HG03469 (cell line): ENCODE measurements at regions not wholly inside any gene's neighbourhood (a gene's known extent, or its start where the extent isn't known, plus 50 kb on each side); places are given as distances from the start of the nearest gene placed in this dataset.
A peak's percentile ranks its signal among the peaks of the same experiment; 100 is the strongest.

Source experiments
- ATAC-seq: cut with Tn5 transposase; IDR thresholded peaks from one replicate; pipeline ENCODE4 v1.9.1; 2021; ENCODE audit warnings: mild to moderate bottlenecking, moderate library complexity, moderate number of reproducible peaks; ENCODE audit not compliant: unreplicated experiment

DNA sequence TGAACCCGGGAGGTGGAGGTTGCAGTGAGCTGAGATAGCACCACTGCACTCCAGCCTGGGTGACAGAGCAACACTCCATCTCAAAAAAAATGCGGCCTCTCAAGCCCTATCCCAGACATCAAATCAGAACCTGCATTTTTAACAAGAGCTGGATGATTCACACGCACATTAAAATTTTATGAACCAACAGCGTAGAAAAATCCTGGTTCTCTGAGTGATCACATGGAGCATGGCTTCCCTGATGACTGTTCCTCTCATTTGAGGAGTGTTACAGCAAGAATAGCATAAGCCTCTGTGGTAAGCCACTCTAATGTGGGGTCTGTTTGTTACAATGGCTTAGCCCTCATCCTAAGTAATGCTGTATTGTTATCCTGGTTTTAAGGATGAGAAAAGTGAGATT lies 163.6 kb downstream of the BRMS1L start:
- ATAC-seq: no peak

DNA sequence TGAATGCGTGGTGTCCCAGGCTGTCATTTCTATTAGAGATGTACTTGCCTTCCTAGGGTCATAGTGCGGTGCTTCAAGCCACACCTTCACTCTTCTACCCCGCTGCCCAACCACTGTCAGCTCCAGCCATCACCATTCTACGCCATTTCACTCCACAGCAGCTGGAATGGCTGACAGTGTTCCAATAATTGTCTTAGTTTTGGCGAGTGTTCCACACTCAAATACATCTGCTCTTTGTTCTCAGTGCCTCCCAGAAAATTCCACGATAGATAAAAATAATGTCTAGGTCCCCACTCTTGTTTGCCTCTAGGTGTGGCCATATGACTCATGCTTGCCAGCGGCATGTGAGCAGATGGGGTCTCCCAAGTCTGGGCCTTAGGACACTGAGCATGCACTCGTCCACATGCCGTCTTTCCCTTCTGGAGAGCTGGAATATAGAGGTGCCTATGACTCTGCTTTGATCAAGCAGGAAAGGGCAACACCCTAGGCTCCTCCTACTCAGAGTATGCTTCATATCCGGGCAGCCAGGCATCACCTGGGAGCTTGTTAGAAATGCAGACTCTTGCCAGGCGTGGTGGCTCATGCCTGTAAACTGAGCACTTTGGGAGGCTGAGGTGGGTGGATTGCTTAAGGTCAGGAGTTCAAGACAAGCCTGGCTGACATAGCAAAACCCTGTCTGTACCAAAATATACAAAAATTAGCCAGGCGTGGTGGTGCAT lies 163.0 kb downstream of the BRMS1L start:
- ATAC-seq: no peak

DNA sequence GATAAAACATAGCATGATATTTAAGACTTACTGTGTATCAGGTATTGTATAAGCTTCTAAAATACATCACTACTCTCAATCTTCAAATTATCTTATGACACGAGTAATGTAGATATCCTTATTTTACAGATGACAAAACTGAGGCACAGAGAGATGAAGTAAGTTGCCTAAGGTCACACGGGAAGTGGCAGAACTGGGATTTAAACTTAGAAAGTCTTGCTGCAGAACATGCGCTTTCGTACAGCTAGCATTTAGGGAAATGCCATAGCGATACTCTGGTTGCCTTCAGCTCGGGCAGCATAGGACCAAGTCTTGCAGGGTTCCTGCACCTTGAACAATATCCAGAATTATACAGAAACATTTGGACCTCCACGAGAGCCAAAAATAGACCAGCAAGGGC lies 162.4 kb downstream of the BRMS1L start:
- ATAC-seq: no peak

DNA sequence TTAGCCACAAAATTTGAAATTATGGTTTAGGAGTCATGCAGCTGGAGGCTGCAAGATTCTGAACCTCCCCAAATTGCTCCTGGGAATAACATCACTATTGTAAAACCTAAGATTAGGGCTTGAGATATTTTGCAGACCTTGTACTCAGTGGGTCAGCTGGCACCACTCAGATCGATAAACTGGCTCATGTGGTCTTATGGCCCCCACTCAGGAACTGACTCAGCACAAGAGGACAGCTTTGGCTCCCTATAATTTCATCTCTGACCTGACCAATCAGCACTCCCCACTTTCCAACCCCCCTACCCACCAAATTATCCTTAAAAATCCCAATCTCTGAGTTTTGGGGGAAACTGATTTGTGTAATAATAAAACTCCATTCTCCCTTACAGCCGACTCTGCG lies 161.6 kb downstream of the BRMS1L start:
- ATAC-seq: no peak

DNA sequence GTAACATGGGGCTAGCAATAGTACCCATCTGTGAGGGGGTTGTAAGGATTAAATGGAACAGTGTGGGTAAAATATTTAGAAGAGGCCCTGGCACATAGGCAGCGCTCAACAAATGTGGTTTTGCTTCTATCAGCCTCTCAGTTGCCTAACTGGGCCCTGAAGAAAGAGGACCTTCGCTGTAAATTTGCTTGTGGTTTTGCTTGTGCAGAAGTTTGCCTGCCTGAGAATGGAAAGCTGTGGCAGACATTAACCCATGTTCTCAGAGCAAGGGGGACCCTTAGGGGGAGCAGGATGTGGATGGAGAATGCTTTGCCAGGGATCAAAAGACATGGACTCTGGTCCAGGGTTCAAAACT lies 160.1 kb downstream of the BRMS1L start:
- no peak for ATAC-seq

DNA sequence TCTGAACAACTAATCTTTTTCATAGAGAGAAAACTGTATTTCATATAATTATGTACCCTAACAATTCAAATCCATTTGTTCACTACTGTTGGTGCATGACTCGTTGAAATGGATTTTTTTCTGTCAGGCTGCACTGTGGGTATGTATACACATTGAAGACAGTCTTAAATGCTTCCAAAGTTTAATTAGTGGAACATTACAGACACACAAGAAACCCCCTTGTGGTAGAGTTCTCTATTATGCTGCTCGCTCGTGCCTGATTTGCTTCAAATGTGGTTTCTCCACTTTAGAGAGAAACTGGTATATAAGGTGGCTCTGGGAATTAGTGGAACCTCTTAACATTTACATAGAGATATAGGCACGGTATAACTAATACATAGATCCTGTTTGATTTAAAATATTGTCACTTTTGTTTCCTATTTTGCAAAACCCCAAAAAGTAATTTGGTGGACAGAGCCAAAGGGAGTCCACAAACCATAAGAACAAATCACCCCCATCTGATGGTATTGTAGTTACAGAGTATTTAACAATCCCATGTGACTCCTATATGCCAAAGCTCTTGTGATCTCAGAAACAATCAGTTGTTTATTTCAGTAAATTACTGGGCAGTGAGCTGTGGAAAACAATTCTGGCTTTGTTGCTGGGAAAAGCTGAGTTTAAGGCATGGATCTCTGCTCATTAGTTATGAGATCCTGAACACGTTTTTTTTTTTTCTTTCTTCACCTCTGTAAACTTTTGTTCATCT lies 159.5 kb downstream of the BRMS1L start:
- ATAC-seq: no peak

DNA sequence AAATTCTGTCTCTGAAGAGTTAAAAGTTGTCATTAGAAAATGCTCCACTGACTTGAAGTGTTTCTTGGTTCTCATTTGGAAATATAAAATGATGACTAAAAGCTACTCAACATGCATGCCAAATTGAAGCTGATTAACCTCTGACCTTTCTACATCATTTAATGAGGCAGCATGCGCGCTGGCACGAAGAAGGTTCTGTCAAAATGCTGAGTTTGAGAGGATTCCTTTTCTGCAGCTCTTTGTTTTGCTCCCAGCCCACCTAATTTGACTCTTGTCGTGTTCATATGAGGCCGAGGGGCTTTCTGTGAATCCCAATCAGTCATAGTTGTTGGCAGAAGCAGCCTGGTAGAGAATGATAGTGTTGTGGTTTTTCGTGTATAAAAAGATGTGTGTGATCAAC lies 153.4 kb downstream of the BRMS1L start:
- no peak for ATAC-seq

DNA sequence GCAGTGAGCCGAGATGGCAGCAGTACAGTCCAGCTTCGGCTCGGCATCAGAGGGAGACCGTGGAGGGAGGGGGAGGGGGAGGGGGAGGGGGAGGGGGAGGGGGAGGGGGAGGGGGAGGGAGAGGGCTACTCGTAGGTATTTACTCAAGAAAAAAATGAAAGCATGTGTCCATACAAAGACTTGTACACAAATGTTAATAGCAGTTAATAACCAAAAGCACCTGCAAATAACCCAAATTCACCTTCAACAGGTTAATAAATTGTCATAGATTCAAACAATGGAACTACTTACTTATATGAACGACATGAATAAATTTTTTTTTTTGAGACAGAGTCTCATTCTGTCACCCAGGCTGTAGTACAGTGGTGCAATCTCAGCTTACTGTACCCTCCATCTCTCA lies 152.4 kb downstream of the BRMS1L start:
- ATAC-seq: no peak

DNA sequence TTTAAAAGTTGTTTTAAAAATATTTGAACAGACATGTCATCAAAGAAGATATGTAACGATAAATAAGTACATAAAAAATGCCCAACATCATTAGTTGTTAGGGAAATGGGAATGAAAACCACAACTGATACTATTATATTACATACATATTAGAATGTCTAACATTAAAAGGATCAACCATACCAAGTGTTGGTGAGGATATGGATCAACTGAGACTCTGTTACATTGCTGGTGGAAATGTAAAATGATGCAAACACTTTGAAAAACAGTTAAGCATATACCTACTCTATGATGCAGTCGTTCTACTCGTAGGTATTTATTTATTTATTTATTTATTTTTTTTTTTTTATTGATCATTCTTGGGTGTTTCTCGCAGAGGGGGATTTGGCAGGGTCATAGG lies 149.7 kb downstream of the BRMS1L start:
- no peak for ATAC-seq

DNA sequence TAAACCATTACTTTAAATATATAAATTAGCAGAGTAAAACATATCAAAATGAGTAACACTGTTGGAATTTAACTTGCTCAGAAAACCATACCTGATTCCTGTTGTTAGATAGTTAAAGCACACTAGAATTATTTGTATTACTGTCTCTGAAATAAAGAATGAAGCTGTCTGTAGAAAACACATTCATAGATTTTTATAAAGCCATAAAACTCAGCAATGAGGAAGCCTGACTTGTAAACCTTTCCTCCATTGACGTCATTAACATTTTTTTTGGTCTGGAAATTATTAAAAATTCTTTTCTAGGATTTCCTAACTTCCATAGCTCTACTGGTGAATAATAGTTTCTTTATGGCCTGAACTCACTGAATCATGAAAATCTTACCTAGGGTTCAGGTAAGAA lies 147.6 kb downstream of the BRMS1L start:
- ATAC-seq: no peak

DNA sequence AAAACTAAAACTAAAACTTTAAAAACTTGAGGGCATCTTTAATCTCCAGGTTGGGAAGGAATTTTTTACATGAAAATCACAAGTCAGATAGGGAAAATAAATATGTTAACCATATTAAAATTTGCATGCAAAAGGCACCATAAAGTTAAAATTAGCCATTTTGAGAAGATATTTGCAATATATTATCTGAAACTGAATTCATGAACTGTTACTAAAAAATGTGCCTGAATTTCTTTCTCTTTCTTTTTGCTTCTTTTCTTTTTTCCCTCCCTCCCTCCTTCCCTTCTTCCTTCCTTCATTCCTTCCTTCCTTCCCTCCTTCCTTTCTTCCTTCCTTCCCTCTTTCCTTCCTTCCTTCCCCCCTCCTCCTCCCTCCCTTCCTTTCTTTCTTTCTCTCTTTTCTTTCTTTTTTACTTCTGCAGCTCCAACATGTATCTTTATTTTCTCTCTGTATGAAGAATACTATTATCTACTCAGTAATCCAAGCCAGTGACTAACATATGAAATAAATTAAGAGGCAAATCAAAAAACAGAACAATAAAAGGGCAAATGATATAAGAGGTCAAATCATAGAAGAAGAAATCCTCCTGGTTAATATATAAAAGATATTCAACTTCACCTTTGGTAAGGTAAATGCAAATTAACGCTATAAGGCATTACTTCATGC lies 146.0 kb downstream of the BRMS1L start:
- no peak for ATAC-seq

DNA sequence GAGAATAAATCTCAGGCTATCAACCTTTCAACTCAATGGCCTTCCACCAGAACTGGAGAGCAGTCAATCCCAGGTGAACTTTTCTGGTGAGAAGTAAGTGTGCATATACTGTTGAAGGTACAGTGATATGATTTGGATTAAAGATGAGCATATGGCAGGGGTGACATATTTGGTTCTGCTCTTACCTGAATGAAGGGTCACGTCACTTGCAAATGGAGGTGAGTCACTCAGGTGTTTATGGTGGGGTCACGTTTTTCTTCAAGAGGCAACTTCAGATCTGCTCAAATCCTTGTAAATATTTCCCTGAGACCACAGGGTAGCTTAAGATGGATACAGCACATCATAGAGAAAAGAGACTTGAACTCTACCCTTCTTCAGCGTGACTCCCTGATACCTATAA lies 143.2 kb downstream of the BRMS1L start:
- ATAC-seq: no peak

DNA sequence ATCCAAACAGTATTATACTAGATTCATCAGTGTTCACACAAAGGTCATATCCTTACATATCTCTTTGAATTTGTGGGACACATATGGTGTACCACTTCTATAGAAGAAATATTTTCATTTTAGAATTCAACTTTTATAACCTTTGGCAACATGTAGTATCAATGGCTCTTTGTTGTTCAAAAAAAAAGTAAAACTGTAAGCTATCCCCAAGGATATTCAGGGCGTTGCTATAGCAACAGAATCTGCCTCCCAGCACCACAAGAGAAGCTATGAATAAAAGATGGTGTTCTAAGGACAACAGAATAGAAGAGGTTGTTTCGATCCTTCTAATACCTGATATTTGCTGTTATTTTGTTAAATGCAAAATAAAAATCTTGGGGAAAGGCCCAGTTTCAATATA lies 139.3 kb downstream of the BRMS1L start:
- ATAC-seq: no peak

DNA sequence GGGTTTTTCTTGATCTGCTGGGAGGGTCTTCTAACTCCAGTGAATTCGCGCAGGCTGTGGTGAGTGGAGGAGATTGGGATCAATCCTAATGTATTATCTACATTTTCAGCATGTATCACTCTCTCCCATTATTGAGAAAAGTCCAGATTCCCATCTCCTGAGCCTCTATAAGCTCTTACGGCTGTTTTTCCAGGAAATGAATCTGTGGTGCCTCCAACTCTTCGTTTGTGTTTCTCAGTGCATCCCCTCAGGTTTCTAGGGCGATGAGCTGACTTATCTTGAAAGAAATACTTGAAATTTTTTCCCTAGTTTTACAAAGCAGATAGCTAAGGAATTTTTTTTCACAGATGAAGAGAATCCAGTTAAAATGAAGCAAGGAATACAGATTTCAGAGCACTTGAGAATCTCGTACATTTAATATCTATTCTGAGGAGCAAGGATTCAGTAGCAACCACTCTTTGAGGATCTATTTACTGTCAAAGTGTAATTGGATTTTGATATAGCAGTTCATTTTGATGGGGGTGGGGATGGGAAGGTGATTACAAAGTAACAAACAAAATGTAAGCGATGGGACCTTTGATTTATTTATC lies 138.7 kb downstream of the BRMS1L start:
- no peak for ATAC-seq

DNA sequence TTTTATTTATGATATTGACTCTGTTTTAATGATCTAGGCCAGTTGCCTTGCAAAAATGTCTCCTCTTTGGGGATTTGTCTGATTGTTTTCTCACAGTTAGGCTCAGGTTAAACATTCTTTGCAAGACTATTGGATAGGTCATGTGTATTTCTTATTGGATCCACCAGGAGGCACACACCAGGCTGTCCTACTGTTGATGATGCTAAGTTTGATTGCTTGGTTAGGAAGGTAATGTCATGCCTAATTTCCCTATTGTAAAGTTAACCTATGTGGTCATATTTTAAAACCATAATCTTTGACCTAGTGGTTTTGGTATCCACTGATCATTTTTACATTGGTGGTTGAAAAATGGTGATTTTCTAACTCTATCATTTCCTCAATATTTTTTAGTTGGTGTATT lies 137.1 kb downstream of the BRMS1L start:
- ATAC-seq: peak; percentile 66

DNA sequence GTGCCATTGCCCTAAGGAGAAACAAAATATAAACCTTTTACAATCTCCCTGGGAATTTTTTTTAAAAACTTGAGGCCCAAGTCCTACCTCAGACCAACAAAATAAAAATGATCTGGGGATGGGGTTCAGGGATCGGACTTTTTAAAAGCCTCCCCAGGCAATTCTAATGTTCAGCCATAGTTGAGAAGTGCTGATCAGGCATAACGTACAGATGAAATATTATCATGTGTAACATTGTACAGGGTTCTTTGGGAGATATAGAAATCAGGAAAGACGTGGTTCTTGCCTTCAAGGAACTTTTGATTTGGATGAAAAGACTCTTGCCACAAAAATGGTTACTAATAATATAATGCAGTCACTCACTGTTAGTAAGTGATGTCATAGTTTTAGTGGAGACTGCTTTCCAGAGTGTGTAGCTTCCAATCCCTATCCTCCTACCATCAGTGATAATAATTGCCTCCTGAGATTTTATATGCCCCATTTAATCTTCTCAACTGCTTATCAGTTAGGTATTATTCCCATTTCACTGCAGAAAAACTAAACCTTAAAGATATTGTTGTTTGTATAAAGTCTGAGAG lies 135.6 kb downstream of the BRMS1L start:
- ATAC-seq: no peak

DNA sequence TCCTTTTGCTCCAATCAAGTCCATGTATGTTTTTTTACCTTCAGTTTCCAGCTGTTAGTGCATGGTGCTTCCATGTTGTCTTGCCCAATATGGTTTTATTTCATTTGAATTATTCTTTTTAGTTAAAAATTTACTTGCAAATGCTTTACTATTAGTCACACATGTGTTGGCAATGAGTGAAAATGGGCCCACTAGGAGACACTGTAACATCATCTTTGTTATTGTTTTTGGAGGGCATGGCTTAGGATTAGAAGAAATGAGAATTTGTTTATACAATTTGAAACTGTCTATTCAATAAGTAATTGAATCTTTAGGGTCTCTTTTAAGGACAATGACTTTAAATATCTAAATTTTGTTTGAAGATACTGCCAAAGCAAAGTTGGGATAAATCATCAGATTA lies 133.7 kb downstream of the BRMS1L start:
- no peak for ATAC-seq

DNA sequence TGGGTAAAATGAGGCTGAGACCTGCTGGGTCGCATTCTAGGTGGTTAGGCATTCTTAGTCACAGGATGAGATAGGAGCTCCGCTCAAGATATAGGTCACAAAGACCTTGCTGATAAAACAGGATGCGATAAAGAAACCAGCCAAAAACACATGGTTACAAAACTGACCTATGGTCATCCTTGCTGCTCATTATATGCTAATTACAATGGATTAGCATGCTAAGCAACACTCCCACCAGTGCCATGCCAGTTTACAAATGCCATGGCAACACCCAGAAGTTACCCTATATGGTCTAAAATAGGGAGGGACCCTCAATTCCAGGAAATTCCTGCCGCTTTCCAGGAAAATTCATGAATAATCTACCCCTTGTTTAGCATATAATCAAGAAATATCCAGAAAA lies 132.4 kb downstream of the BRMS1L start:
- no peak for ATAC-seq

DNA sequence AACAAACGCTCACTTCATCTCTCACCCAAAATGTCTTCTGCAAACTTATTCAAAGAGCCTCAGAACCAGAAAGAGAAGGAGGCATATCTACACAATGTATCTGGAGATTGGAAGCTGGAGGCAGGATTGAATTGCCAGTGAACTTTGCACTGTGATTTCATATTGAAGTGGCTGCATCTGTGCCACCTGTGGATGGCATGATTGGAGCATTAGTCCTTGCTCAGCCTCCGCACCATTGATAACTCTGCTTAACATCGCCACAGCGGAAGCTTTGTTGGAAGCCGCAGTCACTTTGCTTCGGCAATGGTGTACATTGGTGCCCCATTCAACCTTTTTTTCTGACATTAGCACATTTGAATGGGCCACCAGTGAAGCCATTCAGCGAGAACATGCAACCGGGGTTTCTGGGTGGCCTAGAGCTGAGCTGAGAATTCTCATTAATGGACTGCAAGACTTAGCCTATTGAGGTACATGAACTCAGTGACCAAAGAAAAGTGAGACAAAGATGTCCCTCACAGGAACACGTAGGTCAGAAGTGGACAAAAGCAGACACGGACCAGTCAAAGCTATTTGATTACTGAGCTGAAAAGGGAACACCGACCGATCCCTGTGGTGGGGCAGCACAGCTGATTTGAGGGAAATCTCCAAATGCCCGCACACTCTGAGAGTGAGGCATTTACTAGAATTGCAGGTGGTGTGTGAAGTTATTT lies 130.4 kb downstream of the BRMS1L start:
- no peak for ATAC-seq

DNA sequence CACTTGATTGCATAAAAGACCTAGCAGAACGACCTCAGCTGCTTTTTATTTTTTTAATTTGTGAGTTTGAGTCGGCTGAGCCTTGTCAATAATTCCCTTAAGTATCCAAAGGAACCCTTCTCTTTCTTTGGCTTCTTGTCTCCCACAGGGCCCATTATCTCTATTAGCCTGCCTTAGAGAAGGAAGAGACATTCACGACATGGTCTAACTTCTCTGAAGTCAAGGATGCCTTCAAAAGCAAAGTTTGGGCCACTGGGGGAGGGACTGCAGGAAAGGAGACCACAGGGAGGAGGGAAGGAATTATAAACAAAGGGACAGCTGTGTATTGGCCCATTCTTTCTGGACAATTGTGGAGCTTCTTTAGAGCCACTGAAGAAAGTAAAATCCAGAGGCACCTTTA lies 126.4 kb downstream of the BRMS1L start:
- no peak for ATAC-seq
